ENCODE measurements at regions not wholly inside any gene's neighbourhood (a gene's known extent, or its start where the extent isn't known, plus 50 kb on each side); places are given as distances from the start of the nearest gene placed in this dataset.

- no peak for TF ChIP-seq BACH2 (CRISPR knock-in tag; IDR thresholded peaks at IDR 0.05; ENCODE audit: borderline replicate concordance)
- TF ChIP-seq PATZ1 (CRISPR knock-in tag; IDR thresholded peaks at IDR 0.05; ENCODE audit: borderline replicate concordance): no peak
- TF ChIP-seq SNAI2 (CRISPR knock-in tag; IDR thresholded peaks at IDR 0.05): no peak
- no peak for TF ChIP-seq TSHZ2 (CRISPR knock-in tag; IDR thresholded peaks at IDR 0.05)
- no peak for TF ChIP-seq ZFP3 (CRISPR knock-in tag; IDR thresholded peaks at IDR 0.05)
- TF ChIP-seq ESRRG (CRISPR knock-in tag; IDR thresholded peaks at IDR 0.05): no peak
- no peak for TF ChIP-seq TCF4 (CRISPR knock-in tag; IDR thresholded peaks at IDR 0.05; ENCODE audit: borderline replicate concordance)
Observed at GRCh38 chr5:1643651-1644392, 120.1 kb upstream of the LPCAT1 start.
